SK-N-MC (cell line): ENCODE measurements at regions not wholly inside any gene's neighbourhood (a gene's known extent, or its start where the extent isn't known, plus 50 kb on each side); places are given as distances from the start of the nearest gene placed in this dataset.

ENCODE experiments used
- EZH2 ChIP-seq: fragments of 200-600 bp; sonication (generic); IDR thresholded peaks from one replicate; pipeline ENCODE4 v1.6.1; 2017; ENCODE audit warnings: antibody characterized with exemption
- POLR2AphosphoS5 ChIP-seq: IDR thresholded peaks from 2 replicates; pipeline ENCODE4 v1.6.1; 2012; ENCODE audit warnings: mild to moderate bottlenecking, low read depth, low read length, borderline replicate concordance

DNA sequence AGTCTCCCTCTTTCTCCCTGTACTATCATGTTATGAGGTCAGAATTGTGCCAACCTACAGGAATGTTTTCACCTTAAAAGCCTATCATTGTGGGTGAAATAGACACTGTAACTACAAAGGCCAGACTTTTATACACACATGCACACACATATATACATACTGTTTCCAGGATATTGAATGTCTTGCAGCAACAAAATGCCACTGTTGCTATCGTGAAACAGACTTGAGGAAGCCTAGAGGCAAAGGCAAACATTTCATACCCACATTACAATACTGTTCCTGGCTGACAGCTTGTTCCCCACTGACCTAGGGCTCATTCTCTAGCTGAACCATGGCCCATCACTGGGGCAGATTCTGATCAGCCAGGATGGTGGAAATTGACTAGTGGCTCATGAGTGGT lies 125.1 kb upstream of the DUSP10 start:
- TF ChIP-seq POLR2AphosphoS5 (no peak), EZH2 (no peak)
